Parathyroid adenoma (tissue), 2 donors: ENCODE measurements at regions not wholly inside any gene's neighbourhood (a gene's known extent, or its start where the extent isn't known, plus 50 kb on each side); places are given as distances from the start of the nearest gene placed in this dataset.

Experiments used
- H2AFZ ChIP-seq: fragments of 300-600 bp; sonication (generic); one replicate; pipeline ENCODE4 v1.7.0; 2017; ENCODE audit warnings: antibody characterized with exemption, mild to moderate bottlenecking
- H3K27ac ChIP-seq: fragments of 300-600 bp; sonication (generic); one replicate; pipeline ENCODE4 v1.7.0; 2017
- H3K27me3 ChIP-seq: fragments of 300-600 bp; sonication (generic); one replicate; pipeline ENCODE4 v1.7.0; 2017; ENCODE audit warnings: low read length; ENCODE audit not compliant: control insufficient read depth, insufficient read depth
- H3K36me3 ChIP-seq: fragments of 300-600 bp; sonication (generic); one replicate; pipeline ENCODE4 v1.7.0; 2017; ENCODE audit warnings: low read length; ENCODE audit not compliant: control insufficient read depth, insufficient read depth
- H3K4me1 ChIP-seq: fragments of 300-600 bp; sonication (generic); one replicate; pipeline ENCODE4 v1.7.0; 2017; ENCODE audit warnings: control low read depth
- H3K4me2 ChIP-seq: fragments of 300-600 bp; sonication (generic); one replicate; pipeline ENCODE4 v1.7.0; 2017; ENCODE audit warnings: low read length
- H3K4me3 ChIP-seq: fragments of 300-600 bp; sonication (generic); one replicate; pipeline ENCODE4 v1.7.0; 2017; ENCODE audit warnings: low read depth, low read length
- H3K79me2 ChIP-seq: fragments of 300-600 bp; sonication (generic); one replicate; pipeline ENCODE4 v1.7.0; 2017; ENCODE audit warnings: control low read depth
- H3K9ac ChIP-seq: fragments of 300-600 bp; sonication (generic); one replicate; pipeline ENCODE4 v1.7.0; 2017; ENCODE audit warnings: mild to moderate bottlenecking
- H3K9me3 ChIP-seq: fragments of 300-600 bp; sonication (generic); one replicate; pipeline ENCODE4 v1.7.0; 2017; ENCODE audit warnings: low read length; ENCODE audit not compliant: control insufficient read depth
- TF ChIP-seq, protein P1 (sequence below): fragments of 300-600 bp; sonication (generic); IDR thresholded peaks from one replicate; pipeline ENCODE4 v1.7.0; 2017; ENCODE audit warnings: antibody characterized with exemption, mild to moderate bottlenecking
- donor health status: primary hyperparathyroidism.

DNA sequence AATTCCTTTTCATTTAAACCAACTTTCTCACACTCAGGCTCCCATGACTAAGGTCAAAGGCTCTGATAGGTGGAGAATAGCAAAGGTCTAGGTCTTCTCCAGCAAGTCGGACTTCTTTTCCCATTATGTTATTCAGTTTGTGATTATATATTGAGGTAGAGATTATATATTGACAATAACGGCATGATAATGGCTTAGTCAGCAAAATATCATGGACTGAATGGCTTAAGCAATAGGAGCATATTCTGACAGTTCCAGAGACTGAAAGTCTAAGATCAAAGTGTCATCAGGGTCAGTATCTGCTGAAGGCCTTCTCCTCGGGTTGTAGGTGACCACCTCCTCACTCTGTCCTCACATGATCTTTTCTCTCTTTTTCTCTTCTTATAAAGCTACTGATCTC, 1251.4 kb downstream of the ROBO1 start:
- no peak overlapping the region for H3K4me2 ChIP-seq
- TF ChIP-seq, protein P1, sequence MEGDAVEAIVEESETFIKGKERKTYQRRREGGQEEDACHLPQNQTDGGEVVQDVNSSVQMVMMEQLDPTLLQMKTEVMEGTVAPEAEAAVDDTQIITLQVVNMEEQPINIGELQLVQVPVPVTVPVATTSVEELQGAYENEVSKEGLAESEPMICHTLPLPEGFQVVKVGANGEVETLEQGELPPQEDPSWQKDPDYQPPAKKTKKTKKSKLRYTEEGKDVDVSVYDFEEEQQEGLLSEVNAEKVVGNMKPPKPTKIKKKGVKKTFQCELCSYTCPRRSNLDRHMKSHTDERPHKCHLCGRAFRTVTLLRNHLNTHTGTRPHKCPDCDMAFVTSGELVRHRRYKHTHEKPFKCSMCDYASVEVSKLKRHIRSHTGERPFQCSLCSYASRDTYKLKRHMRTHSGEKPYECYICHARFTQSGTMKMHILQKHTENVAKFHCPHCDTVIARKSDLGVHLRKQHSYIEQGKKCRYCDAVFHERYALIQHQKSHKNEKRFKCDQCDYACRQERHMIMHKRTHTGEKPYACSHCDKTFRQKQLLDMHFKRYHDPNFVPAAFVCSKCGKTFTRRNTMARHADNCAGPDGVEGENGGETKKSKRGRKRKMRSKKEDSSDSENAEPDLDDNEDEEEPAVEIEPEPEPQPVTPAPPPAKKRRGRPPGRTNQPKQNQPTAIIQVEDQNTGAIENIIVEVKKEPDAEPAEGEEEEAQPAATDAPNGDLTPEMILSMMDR, result no peak
- no peak overlapping the region for H3K4me3 ChIP-seq
- H3K9ac ChIP-seq, result no peak overlapping the region
- no peaks in the 10 kb centered on the region for H3K4me1 ChIP-seq
- H3K27me3 ChIP-seq, result no peaks in the 10 kb centered on the region
- no peaks in the 10 kb centered on the region for H3K79me2 ChIP-seq
- no peaks in the 10 kb centered on the region for H3K36me3 ChIP-seq
- H3K27ac ChIP-seq, result no peak overlapping the region
- no peaks in the 10 kb centered on the region for H3K9me3 ChIP-seq
- H2AFZ ChIP-seq, result no peak overlapping the region

DNA sequence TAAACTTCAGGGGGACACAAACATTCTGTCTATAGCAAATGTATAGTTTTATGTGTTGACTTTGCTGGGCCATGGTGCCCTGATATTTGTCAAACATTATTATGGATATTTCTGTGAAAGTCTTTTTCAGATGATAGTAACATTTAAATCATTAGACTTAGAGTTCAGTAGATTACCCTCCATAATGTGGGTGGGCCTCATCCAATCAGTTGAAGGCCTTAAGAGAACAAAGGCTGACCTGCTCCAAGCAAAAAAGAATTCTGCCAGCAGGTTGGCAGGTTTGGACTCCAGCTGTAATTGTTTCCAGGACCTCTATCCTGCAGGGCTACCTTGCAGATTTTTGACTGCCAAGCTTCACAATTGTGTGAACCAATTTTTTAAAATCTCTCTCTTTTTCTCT, 1250.9 kb downstream of the ROBO1 start:
- H3K4me1 ChIP-seq, result no peaks in the 10 kb centered on the region
- no peak overlapping the region for H3K4me3 ChIP-seq
- H3K27me3 ChIP-seq, result no peaks in the 10 kb centered on the region
- no peak overlapping the region for H3K4me2 ChIP-seq
- TF ChIP-seq, protein P1, result no peak
- H3K9ac ChIP-seq, result no peak overlapping the region
- H3K9me3 ChIP-seq, result no peaks in the 10 kb centered on the region
- H3K27ac ChIP-seq, result no peak overlapping the region
- H3K36me3 ChIP-seq, result no peaks in the 10 kb centered on the region
- no peaks in the 10 kb centered on the region for H3K79me2 ChIP-seq
- H2AFZ ChIP-seq, result no peak overlapping the region

DNA sequence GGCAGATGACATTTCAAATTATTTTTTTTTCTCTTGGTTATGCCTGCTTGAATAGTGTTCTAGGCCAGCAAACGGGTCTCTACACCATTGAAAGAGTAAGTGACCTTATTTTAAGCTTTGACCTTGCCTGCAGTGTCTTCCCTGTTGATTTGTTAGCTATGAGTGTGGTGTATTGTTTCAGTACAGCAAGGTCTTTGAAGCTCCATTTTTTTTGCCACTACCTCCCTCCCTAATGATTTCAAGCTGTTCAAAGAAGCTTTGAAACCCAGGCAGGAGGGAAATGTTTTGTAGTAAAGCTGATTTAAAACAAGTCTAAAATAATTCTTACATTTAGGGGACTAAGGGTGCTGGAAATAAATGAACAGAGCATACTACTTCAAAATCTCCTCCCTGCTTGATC, 1249.8 kb downstream of the ROBO1 start:
- no peak overlapping the region for H3K4me2 ChIP-seq
- H3K9me3 ChIP-seq, result no peaks in the 10 kb centered on the region
- H3K4me3 ChIP-seq, result no peak overlapping the region
- no peaks in the 10 kb centered on the region for H3K36me3 ChIP-seq
- H3K27me3 ChIP-seq, result no peaks in the 10 kb centered on the region
- TF ChIP-seq, protein P1, result no peak
- H3K79me2 ChIP-seq, result no peaks in the 10 kb centered on the region
- H2AFZ ChIP-seq, result no peak overlapping the region
- H3K4me1 ChIP-seq, result no peaks in the 10 kb centered on the region
- no peak overlapping the region for H3K27ac ChIP-seq
- no peak overlapping the region for H3K9ac ChIP-seq

DNA sequence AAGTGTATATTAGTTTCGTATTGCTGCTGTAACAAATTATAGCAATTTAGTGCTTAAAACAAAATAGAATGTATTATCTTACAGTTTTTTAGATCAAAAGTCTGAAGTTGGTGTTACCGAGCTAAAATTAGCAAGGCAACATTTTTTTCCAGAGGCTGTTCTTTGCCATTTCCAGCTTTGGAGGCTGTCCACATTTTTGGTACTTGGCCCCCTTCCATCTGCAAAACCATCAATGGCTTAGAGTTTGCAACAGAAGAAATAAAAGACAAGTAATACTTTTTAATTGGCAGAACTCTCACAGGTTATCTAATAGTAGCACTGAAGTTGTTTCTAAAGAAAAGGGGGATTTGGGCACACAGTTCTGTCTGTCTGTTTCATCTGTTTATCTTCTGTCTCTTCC, 1248.5 kb downstream of the ROBO1 start:
- Histone ChIP-seq H2AFZ (no peak overlapping the region), H3K36me3 (no peaks in the 10 kb centered on the region), H3K4me2 (no peak overlapping the region), H3K9ac (no peak overlapping the region), H3K27me3 (no peaks in the 10 kb centered on the region), H3K79me2 (no peaks in the 10 kb centered on the region), H3K4me1 (no peaks in the 10 kb centered on the region), H3K27ac (no peak overlapping the region), H3K9me3 (no peaks in the 10 kb centered on the region), H3K4me3 (no peak overlapping the region)
- TF ChIP-seq, protein P1, result no peak

DNA sequence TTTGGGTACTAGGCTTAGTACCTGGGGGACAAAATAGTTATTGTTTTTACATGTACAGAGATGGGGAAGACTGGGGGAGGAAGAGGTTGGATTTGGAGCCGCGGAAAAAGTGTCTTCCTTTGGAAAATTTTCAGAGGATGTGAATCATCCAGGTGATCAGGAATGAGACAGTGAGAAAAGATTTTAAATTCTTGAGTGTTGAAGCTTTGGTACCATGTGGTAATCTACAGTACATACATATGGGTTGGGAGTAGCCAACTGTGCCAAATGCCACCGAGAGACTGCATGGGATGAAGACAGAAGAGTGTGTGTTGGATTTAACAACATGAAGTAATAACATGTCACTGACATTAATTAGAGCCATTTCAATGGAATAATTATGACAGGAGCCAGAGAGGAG, 1238.2 kb downstream of the ROBO1 start:
- Histone ChIP-seq H3K27me3 (no peaks in the 10 kb centered on the region), H3K4me2 (no peak overlapping the region), H3K4me1 (no peaks in the 10 kb centered on the region), H3K27ac (no peak overlapping the region), H3K9me3 (no peaks in the 10 kb centered on the region), H3K79me2 (no peaks in the 10 kb centered on the region), H3K9ac (no peak overlapping the region), H3K36me3 (no peaks in the 10 kb centered on the region), H3K4me3 (no peak overlapping the region), H2AFZ (no peak overlapping the region)
- TF ChIP-seq, protein P1, result no peak
